ENCODE measurements at regions not wholly inside any gene's neighbourhood (a gene's known extent, or its start where the extent isn't known, plus 50 kb on each side); places are given as distances from the start of the nearest gene placed in this dataset.

GRCh38 chr11:98143661-98144060 is 877.1 kb upstream of the CNTN5 start:
- Histone ChIP-seq H3K27ac (no peak overlapping the region), H3K4me3 (no peak overlapping the region), H3K9me3 (peaks cover 0 to 12% (median 0%) of the 10 kb centered on the region in 4 donors), H3K27me3 (no peaks in the 10 kb centered on the region), H3K4me1 (no peaks in the 10 kb centered on the region), H3K36me3 (no peaks in the 10 kb centered on the region)
- no peak for TF ChIP-seq CTCF (IDR thresholded peaks at IDR 0.05)
- TF ChIP-seq POLR2A (IDR thresholded peaks at IDR 0.05) = no peak
- no peak for DNase-seq

GRCh38 chr11:98153752-98154151 is 867.0 kb upstream of the CNTN5 start:
- H3K9me3 ChIP-seq = no peaks in the 10 kb centered on the region
- no peak for TF ChIP-seq CTCF (IDR thresholded peaks at IDR 0.05)
- no peak for TF ChIP-seq POLR2A (IDR thresholded peaks at IDR 0.05)
- no peak overlapping the region for H3K4me3 ChIP-seq
- H3K4me1 ChIP-seq = no peaks in the 10 kb centered on the region
- H3K36me3 ChIP-seq = no peaks in the 10 kb centered on the region
- H3K27ac ChIP-seq = no peak overlapping the region
- no peak for DNase-seq
- H3K27me3 ChIP-seq = no peaks in the 10 kb centered on the region

GRCh38 chr11:98155696-98156095 is 865.1 kb upstream of the CNTN5 start:
- Histone ChIP-seq H3K4me1 (no peaks in the 10 kb centered on the region), H3K9me3 (no peaks in the 10 kb centered on the region), H3K4me3 (no peak overlapping the region), H3K36me3 (no peaks in the 10 kb centered on the region), H3K27me3 (no peaks in the 10 kb centered on the region), H3K27ac (no peak overlapping the region)
- DNase-seq = no peak
- TF ChIP-seq CTCF (IDR thresholded peaks at IDR 0.05) (no peak), POLR2A (IDR thresholded peaks at IDR 0.05) (no peak)

- TF ChIP-seq POLR2A (IDR thresholded peaks at IDR 0.05) (no peak), CTCF (IDR thresholded peaks at IDR 0.05) (no peak)
- Histone ChIP-seq H3K36me3 (no peaks in the 10 kb centered on the region), H3K27me3 (no peaks in the 10 kb centered on the region), H3K4me3 (no peak overlapping the region), H3K4me1 (no peaks in the 10 kb centered on the region), H3K9me3 (no peaks in the 10 kb centered on the region), H3K27ac (no peak overlapping the region)
- no peak for DNase-seq
Measured at GRCh38 chr11:98177925-98178324, 842.8 kb upstream of the CNTN5 start.

- Histone ChIP-seq H3K9me3 (peaks cover 0 to 6% (median 0%) of the 10 kb centered on the region in 4 donors), H3K27ac (no peak overlapping the region), H3K4me1 (no peaks in the 10 kb centered on the region), H3K27me3 (no peaks in the 10 kb centered on the region), H3K4me3 (no peak overlapping the region), H3K36me3 (no peaks in the 10 kb centered on the region)
- DNase-seq = no peak
- TF ChIP-seq CTCF (IDR thresholded peaks at IDR 0.05) = no peak
- no peak for TF ChIP-seq POLR2A (IDR thresholded peaks at IDR 0.05)
Measured at GRCh38 chr11:98180511-98180910, 840.2 kb upstream of the CNTN5 start.

GRCh38 chr11:98180921-98181320 is 839.8 kb upstream of the CNTN5 start:
- Histone ChIP-seq H3K36me3 (no peaks in the 10 kb centered on the region), H3K27me3 (no peaks in the 10 kb centered on the region), H3K27ac (no peak overlapping the region), H3K4me3 (no peak overlapping the region), H3K4me1 (no peaks in the 10 kb centered on the region), H3K9me3 (peaks cover 0 to 6% (median 0%) of the 10 kb centered on the region in 4 donors)
- no peak for DNase-seq
- no peak for TF ChIP-seq POLR2A (IDR thresholded peaks at IDR 0.05)
- TF ChIP-seq CTCF (IDR thresholded peaks at IDR 0.05) = no peak

Measured in Peyer's patch (tissue), 4 donors.